ENCODE measurements at regions not wholly inside any gene's neighbourhood (a gene's known extent, or its start where the extent isn't known, plus 50 kb on each side); places are given as distances from the start of the nearest gene placed in this dataset.

DNA sequence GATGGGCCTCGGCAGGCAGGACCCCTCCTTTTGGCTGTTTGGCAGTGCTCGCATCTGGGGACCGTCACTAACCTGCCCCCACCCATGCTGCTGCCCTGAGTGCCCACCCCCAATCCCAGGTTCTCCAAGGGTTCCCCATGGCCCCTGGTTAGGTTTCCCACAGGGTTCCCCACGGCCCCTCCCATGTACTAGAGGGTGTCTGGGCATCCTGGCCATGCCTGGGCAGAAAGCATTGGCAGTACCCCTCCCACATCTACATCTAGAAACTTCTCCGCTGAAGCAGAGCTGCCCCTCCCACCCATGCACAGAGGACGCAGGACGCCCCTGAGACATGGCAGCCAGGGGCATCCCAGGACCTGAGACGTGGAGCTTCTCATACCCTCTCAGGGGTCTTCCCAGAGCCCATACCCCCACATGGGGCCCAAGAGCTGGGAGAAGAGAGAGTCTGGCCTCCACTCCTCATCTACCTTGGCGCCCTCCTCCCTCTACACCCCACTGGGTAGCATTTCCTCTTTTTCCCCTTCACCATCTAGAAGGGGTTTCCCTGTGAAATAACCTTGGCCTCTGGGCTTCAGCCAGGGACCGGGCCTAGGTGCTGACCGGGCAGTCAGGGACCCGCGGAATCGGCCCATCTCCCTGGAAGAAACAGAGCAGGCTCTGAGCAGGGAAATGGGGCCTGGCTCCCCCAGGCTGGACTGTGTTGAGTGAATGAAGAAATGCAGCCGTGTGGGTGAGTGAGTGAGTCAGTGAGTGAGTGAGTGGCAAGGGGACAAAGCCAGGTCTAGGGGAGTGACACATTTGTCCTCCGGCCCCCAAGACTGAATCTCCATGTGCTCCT, 987.3 kb downstream of the BRD1 start:
- in situ Hi-C loops (cut with HindIII; ENCODE audit: low pct_unique_long_range_greater_than_20kb, low sequenced_read_pairs), result no loop called here
- no peak for DNase-seq (ENCODE audit: low read depth, low spot score)

DNA sequence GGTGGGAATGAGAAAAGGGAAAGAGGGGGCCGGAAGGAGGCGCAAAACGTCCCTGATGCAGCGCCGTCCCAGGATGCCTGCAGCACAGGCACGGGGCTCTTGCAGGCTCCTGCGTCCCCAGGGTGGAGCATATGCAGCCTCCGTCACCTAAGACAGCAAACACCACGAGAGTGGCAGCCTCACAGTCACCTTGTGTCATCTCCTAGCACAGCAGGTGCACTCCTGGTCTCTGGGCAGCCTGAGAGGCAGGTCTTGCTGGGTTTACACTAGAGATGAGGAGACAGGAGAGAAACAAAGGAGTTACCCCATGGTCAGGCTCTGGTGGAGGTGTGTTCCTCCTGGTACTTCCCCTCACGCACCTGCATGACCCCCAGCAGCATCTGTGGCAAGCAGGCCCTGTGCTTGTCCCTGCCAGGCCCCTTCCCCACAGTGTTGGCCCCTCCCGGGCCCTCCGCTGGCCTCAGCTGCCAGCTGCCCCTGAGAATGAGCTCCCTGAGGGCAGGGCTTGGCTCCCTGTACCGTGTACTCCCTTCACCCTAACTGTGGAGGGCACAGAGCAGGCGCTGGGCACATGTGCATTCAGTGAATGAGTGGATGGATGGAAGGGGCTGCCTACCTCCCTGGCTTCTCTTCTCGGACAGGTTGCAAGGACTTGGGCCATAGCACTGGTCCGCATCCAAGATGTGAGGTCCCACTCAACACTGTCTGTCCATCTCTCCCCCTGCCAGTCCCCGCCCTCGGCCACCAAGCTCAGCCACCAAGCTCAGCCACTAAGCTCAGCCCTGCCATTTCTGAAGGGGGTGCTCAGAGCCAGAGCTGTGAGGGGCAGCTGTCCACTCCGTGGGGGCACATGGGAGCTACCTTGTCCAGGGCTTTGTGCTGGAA, 988.6 kb downstream of the BRD1 start:
- in situ Hi-C loops (cut with HindIII; ENCODE audit: low pct_unique_long_range_greater_than_20kb, low sequenced_read_pairs), result no loop called here
- DNase-seq (ENCODE audit: low read depth, low spot score), result no peak

DNA sequence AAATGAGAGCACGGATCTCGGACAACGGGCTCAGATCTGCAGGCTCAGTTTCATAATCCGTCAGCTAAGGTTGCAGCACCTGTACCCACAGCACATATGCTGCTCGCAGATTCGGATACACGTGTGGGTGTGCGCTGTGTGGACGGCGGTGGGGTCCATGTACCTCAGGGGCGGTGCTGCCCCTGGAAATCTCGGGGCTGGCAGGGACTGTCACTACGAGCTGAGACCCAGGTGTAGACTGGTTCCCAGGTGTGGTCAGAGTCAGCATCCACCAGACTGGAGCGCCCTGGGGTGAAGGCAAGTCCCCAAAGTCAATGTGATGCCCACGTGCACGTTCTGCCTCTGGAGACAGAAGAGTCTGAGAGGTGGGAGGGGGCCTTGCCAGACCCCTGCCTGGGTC, 989.3 kb downstream of the BRD1 start:
- no peak for DNase-seq (ENCODE audit: low read depth, low spot score)

DNA sequence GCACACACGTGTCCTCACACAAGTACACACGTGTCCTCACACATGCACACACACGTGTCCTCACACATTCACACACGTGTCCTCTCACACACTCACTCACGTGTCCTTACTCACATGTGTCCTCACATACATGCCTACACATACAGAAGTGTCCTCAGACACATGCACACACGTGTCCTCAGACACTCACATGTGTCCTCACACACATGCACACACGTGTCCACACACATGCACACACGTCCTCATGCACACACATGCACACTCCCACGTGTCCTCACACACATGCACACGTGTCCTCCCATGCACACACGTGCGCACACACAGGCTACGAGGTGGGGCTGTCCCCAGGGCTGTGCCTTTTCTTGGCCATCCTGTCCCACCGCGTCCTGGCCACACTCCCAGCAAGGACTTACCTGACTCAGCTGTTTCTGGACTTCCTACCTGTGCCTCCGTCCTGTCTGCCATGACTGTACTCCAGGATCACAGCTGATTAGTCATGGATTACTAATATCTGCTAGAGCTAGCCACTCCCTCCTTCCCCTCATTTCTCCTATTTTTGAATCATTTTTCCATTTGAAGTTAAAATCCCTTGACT, 990.2 kb downstream of the BRD1 start:
- DNase-seq (ENCODE audit: low read depth, low spot score), result no peak
- in situ Hi-C loops (cut with HindIII; ENCODE audit: low pct_unique_long_range_greater_than_20kb, low sequenced_read_pairs), result no loop called here

More for the DNA sequence above, 989.3 kb downstream of the BRD1 start:
- in situ Hi-C loops (cut with HindIII; ENCODE audit: low pct_unique_long_range_greater_than_20kb, low sequenced_read_pairs), result no loop called here

DNA sequence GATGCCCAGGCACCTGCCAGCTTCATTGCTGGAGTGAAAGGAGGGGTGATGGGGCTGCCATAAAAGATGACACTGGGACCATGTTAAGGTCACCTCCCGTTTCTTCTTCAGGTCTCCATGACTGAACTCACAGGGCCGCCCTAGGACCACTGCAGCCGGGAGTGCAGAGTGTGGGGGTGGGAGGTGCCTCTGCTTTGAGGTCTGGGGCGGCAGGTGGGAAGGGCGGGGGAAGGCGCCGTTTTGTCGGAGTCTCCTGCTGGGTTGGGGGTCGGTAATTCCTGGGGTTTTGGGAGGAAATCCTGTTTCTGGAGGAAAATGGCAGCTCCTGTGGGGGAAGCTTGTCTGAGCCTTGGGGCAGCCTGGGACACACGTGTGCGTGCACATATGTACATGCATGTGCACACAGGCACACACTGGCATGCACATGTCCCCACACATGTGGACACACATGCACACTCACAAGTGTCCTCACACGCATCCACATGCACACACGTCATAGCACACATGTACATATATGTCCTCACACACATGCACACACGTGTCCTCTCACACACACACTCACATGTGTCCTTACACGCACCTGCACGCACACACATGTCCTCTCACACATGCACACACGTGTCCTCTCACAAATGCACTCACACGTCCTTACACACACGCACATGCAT, 990.9 kb downstream of the BRD1 start:
- in situ Hi-C loops (cut with HindIII; ENCODE audit: low pct_unique_long_range_greater_than_20kb, low sequenced_read_pairs), result no loop called here
- no peak for DNase-seq (ENCODE audit: low read depth, low spot score)

DNA sequence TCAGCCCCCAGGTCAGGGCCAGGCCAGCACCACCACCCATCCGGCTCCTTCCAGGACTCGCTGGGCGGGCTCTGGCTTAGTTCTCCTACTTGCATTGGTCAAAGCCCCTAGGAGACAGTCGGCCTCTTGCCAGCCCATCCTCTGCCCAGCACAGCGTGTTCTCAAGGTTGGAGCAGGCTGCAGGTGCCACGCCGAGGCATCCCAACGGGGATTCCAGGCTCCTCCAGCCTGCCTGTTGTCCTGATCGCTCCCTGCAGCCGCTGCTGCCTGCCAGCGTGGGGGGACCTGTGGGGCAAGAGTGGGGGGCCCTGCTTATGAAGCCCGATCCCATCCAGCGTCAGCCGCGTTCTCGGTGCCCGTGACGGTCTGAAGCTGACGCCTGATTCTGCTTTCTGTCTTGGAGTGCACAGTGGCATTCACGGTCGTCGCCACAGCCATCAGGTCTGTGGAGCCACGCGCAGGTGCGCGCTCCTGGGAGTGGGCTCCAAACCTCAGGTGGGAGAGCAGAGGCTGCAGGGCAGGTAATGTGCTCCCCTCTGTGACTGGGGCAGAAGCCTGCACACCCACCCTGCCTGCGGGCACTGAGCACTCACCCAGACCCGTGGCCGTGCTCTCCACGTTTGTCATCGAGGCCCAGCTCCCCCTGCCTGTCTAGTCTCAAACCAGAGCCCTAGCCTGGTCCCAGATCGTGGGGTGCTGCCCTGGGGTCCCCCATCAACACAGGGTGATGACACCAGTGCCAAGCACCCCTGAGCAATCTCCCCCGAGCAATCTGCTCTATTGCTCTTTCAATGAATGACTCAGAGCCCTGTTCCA, 991.6 kb downstream of the BRD1 start:
- DNase-seq (ENCODE audit: low read depth, low spot score), result no peak
- in situ Hi-C loops (cut with HindIII; ENCODE audit: low pct_unique_long_range_greater_than_20kb, low sequenced_read_pairs), result no loop called here

DNA sequence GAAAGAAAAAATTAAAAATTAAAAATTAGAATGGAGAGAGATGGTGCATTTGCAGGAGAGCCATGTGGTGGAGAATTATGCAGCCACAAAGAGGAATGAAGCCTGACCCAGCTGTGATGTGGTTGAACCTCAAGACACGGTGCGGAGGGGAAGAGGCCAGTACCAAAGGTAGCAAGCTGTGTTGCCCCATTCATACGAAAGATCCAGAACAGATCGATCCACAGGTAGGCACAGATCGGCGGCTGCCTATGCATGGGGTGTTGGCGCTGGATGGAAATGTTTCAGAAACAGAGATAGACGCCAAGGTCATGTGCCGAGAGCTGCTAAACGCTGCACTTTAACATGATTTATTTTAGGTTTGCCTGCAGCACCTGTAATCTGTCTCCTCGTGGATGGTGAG, 992.3 kb downstream of the BRD1 start:
- in situ Hi-C loops (cut with HindIII; ENCODE audit: low pct_unique_long_range_greater_than_20kb, low sequenced_read_pairs), result no loop called here

DNA sequence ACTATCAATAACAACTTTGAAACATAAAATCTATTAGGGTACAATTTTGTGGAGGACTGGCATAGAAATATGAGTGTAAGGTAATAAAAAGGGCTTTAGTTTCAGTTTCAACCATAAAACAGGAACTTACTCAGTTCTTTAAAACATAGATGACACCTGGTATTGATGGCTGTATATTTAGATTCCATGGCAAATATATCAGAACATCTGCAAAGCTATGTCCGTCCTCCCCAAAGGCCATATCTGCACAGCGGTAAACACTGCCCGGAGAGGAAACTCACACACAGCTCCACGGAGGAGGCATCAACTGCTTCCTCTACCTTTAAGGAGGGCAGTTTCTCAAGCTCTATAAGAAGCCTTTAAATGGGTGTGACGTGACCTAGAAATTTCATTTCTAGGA, 993.3 kb downstream of the BRD1 start:
- in situ Hi-C loops (cut with HindIII; ENCODE audit: low pct_unique_long_range_greater_than_20kb, low sequenced_read_pairs), result no loop called here
- DNase-seq (ENCODE audit: low read depth, low spot score), result no peak

More for the DNA sequence above, 992.3 kb downstream of the BRD1 start:
- no peak for DNase-seq (ENCODE audit: low read depth, low spot score)

DNA sequence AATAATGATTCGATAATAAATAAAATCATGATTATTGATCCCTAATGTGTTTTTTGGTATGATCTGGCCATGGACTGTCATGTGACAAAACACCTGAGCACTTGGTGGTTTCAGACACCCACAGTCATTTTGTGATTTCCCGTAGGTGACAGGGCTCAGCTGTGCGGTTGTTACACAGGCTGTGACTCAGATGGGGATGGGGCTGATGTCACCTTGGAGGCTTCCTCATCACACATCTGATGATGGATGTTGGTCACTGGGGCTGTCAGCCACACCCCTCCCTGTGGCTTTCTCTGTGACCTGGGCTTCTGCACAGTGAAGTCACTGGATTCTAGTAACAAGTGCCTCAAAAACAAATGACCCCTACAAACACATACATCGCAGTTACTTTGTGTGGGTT, 995.1 kb downstream of the BRD1 start:
- no peak for DNase-seq (ENCODE audit: low read depth, low spot score)

DNA sequence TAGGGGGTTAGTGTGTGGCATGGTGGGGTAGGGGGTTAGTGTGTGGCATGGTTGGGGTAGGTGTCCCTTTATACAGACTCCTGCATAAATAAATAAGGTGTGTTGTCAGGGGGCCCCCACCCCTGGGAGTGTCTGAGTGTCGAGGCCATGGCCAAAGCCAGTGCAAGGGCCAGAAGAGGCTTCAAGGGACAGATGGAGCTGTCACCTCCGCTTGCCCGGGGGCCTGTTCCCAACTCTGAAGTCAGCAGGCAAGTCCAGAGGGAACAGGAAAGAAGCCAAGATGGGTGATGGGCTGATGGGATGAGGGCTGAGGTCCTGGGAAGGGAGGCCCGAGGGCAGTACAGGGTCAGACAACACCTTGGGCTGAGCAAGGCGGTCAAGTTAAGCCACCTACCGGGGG, 997.8 kb downstream of the BRD1 start:
- no peak for DNase-seq (ENCODE audit: low read depth, low spot score)
- in situ Hi-C loops (cut with HindIII; ENCODE audit: low pct_unique_long_range_greater_than_20kb, low sequenced_read_pairs), result no loop called here

More for the DNA sequence above, 995.1 kb downstream of the BRD1 start:
- in situ Hi-C loops (cut with HindIII; ENCODE audit: low pct_unique_long_range_greater_than_20kb, low sequenced_read_pairs), result no loop called here

DNA sequence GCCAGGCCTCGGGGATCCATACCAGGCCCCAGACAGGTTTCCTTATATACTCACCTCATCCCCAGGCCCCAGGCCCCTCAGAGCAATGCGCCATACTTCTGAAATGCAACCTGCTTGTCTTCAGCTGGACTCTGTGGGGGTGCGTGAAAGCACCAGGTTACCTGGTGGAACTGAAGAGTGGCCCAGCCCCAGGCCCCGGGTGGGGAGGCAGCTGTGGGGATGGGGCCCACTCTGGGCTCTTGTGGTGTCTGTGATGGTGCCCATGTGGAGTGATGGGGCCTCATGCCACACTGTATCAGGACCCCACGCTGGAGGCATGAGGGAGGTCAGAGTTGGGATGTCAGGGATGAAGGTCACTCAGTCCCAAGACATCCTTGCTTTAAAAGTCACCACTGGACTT, 999.0 kb downstream of the BRD1 start:
- in situ Hi-C loops (cut with HindIII; ENCODE audit: low pct_unique_long_range_greater_than_20kb, low sequenced_read_pairs), result no loop called here
- DNase-seq (ENCODE audit: low read depth, low spot score), result no peak

DNA sequence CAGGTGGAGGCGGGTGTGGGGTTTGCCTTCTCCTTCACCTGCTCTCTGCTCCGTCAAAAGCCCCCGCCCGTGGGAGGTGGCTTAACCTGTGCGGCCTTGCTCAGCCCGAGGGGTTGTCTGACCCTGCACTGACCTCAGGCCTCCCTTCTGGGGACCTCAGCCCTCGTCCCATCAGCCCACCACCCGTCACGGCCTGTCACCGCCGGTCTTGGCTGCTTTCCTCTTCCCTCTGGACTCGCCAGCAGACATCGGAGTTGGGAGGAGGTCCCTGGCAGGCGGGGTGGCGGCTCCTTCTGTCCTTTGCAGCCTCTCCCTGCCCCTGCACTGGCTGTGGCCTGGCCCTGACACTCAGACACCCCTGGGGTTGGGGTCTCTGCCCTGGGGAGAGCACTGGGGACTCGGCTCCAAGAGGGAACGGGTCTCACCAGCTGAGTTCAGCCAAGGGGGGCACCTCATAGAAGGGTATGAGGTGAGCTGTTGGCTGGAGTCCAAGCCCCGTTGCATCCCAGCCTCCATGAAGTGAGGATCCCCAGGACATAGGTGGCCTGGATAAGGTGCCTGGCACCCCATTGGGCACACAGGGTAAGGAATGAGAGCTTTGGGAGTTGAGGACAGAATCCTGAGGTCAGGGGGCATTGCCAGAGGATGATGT, 999.6 kb downstream of the BRD1 start:
- no peak for DNase-seq (ENCODE audit: low read depth, low spot score)
- in situ Hi-C loops (cut with HindIII; ENCODE audit: low pct_unique_long_range_greater_than_20kb, low sequenced_read_pairs), result no loop called here

DNA sequence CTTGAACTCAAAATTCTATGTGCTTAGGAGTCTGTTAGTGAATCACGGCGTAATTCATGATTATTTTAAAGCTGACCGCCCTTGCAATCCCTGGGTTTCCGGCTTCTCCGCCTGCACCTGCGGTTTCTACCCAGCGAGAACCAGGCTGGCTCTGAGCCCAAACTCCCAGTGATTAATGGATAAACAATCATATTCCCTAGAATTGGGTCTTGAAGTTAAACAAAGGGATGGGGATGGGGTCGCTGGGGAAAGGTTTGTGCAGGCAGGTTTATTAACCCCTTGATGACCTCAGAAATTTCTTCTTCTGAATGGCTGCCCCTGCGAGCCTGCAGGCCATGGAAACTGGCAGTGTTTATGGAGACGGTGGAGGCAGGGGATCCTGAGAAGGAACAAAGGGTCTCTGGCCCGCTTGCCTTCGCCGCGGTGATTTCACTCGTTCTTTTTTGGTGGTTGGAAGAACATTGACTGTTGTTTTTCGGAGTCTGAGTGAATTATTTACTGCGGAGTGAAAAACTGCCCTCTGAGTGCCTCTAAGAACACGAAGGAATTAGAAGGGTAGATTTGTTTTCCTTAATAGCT, 1000.3 kb downstream of the BRD1 start:
- DNase-seq (ENCODE audit: low read depth, low spot score), result no peak
- in situ Hi-C loops (cut with HindIII; ENCODE audit: low pct_unique_long_range_greater_than_20kb, low sequenced_read_pairs), result no loop called here

DNA sequence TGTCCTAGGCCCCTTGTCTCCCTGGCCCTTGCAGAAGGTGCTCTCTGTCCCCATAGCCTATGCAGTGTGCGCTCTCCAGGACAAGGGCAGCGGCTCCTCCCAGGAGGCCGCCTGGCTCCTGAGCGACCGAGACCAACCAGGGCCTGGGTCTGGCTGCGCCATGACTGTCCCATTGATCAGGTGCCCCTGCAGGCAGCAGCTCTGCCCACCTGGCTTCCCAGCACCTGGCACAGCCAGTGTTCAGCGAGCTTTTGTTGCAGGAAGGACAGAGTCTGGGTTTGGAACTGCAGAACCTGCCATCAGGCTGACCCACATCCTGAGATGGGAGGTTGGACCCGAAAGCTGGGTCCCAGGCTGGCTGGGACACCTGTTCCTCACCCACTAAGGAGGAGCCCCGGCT, 1001.1 kb downstream of the BRD1 start:
- in situ Hi-C loops (cut with HindIII; ENCODE audit: low pct_unique_long_range_greater_than_20kb, low sequenced_read_pairs), result no loop called here
- no peak for DNase-seq (ENCODE audit: low read depth, low spot score)

DNA sequence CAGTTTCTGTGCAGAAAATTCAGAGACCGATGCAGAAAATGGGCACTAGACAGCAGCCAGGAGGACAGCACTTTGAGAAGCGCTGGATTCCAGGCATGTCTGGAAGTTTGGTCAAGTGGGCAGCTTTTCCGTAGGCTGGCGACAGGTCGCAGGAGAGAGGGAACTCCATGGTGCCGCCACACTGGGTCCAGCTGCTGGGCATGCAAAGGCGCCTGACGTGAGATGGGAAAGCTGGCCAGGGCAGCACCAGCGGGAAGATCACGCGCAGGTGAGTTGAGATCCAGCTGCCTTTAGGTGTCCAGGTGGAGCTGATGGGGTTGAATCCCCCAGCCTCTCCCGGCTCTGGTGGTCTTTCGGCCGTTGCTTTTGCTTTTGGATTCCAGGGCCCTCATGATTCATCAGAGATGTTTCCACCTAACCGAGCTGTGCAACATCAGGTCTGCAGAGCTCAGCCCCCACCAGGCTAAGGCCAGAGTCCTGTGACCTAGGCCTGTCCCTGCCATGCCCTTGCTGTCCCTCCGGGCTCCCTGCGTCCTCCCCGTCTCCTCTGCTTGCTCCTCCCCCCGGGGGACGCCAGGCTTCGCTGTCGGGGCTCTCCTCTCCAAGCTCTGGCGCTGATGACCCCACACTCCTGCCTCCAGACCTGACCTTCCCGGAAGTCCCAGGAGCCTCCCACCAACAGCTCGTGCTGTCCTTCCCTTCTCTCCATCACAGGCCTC, 1001.7 kb downstream of the BRD1 start:
- no peak for DNase-seq (ENCODE audit: low read depth, low spot score)
- in situ Hi-C loops (cut with HindIII; ENCODE audit: low pct_unique_long_range_greater_than_20kb, low sequenced_read_pairs), result no loop called here

Measured in SK-MEL-5 (cell line).